Transverse colon (tissue), 4 donors: ENCODE measurements at regions not wholly inside any gene's neighbourhood (a gene's known extent, or its start where the extent isn't known, plus 50 kb on each side); places are given as distances from the start of the nearest gene placed in this dataset.

Experiments
- DNase-seq: peaks from one replicate; pipeline ENCODE4 v3.0.0-alpha.2; 2019
- H3K27ac ChIP-seq, 4 donors: fragments of 200-600 bp; sonication (generic); 2 replicates each; pipeline ENCODE4 v1.5.1; 2016 to 2018; ENCODE audit warnings: inconsistent platforms in 4 of 4
- H3K27me3 ChIP-seq: fragments of 200-600 bp; sonication (generic); 2 replicates; pipeline ENCODE4 v1.5.1; 2017; ENCODE audit warnings: inconsistent platforms
- H3K36me3 ChIP-seq, 4 donors: fragments of 200-600 bp; sonication (generic); 2 replicates each; pipeline ENCODE4 v1.5.1; 2017 to 2019; ENCODE audit warnings: inconsistent platforms in 4 of 4
- H3K4me1 ChIP-seq, 4 donors: fragments of 200-600 bp; sonication (generic); 2 replicates each; pipeline ENCODE4 v1.5.1; 2017 to 2020; ENCODE audit warnings: inconsistent platforms in 4 of 4
- H3K4me3 ChIP-seq, 4 donors: fragments of 200-600 bp; sonication (generic); 1 replicate in 1 of 4; 2 replicates in 3 of 4; pipeline versions ENCODE4 v1.5.1 to v1.6.1; 2017 to 2019; ENCODE audit warnings: inconsistent platforms in 4 of 4
- H3K9me3 ChIP-seq, 2 donors: fragments of 200-600 bp; sonication (generic); 2 replicates each; pipeline ENCODE4 v1.5.1; 2017 to 2019; ENCODE audit warnings: inconsistent platforms in 2 of 2
- EP300 ChIP-seq: sonication (generic); formaldehyde crosslinking; IDR thresholded peaks from one replicate; pipeline ENCODE4 v1.6.1; 2017; ENCODE audit warnings: antibody characterized with exemption, low read depth
- POLR2A ChIP-seq: fragments of 450-650 bp; IDR thresholded peaks from one replicate; pipeline ENCODE4 v1.6.1; 2016; ENCODE audit warnings: antibody characterized with exemption, mild to moderate bottlenecking, moderate library complexity
- POLR2AphosphoS5 ChIP-seq, 3 donors: sonication (generic); formaldehyde crosslinking; IDR thresholded peaks; one replicate each; pipeline ENCODE4 v1.6.1; 2016; ENCODE audit warnings: antibody characterized with exemption in 3 of 3
- WGBS, 2 donors: methylation state at CpG; one replicate each; pipeline ENCODE4 v1.1.5; 2018; ENCODE audit warnings: low coverage in 1 of 2; 5-methylcytosine and 5-hydroxymethylcytosine counted together
- in situ Hi-C, 4 donors: fragments of 200-750 bp; cut with MboI; loops; one replicate each; pipeline versions ENCODE4 v1.15.0 to v1.15.1; 2017; ENCODE audit warnings: low sequenced_read_pairs in 3 of 4, low pct_ligation_motif_present in 1 of 4, low pct_unique_long_range_greater_than_20kb in 1 of 4
- intact Hi-C: fragments of 100-400 bp; cut with DNase I; formaldehyde crosslinking; loops from one replicate; pipeline ENCODE4 v1.15.1; 2023; ENCODE audit warnings: low total_unique reads
- TF ChIP-seq, protein P1 (sequence below), 5 experiments: fragments of 200-600 bp in 3 of 5; fragments of 450-650 bp in 2 of 5; sonication (generic) in 3 of 5; IDR thresholded peaks; 1 replicate in 2 of 5; 2 replicates in 3 of 5; pipeline ENCODE4 v1.5.1; 2016 to 2017; ENCODE audit warnings: antibody characterized with exemption in 5 of 5, inconsistent platforms in 3 of 5, mild to moderate bottlenecking in 2 of 5, moderate library complexity in 1 of 5

- H3K27ac ChIP-seq = no peak overlapping the region
- H3K36me3 ChIP-seq = no peaks in the 10 kb centered on the region
- H3K9me3 ChIP-seq = no peaks in the 10 kb centered on the region
- peaks cover 0 to 16% (median 0%) of the 10 kb centered on the region in 4 donors for H3K4me1 ChIP-seq
- in situ Hi-C loops = no loop called here
- 71 to 78% methylated on average over 2 to 6 of the region's 6 CpGs for WGBS, 2 donors
- TF ChIP-seq POLR2AphosphoS5 (IDR thresholded peaks at IDR 0.05) (no peak), POLR2A (no peak), EP300 (no peak)
- TF ChIP-seq, protein P1, sequence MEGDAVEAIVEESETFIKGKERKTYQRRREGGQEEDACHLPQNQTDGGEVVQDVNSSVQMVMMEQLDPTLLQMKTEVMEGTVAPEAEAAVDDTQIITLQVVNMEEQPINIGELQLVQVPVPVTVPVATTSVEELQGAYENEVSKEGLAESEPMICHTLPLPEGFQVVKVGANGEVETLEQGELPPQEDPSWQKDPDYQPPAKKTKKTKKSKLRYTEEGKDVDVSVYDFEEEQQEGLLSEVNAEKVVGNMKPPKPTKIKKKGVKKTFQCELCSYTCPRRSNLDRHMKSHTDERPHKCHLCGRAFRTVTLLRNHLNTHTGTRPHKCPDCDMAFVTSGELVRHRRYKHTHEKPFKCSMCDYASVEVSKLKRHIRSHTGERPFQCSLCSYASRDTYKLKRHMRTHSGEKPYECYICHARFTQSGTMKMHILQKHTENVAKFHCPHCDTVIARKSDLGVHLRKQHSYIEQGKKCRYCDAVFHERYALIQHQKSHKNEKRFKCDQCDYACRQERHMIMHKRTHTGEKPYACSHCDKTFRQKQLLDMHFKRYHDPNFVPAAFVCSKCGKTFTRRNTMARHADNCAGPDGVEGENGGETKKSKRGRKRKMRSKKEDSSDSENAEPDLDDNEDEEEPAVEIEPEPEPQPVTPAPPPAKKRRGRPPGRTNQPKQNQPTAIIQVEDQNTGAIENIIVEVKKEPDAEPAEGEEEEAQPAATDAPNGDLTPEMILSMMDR (IDR thresholded peaks at IDR 0.05) = no peak
- intact Hi-C loops = no loop called here
- H3K4me3 ChIP-seq = no peak overlapping the region
- DNase-seq = no peak
- H3K27me3 ChIP-seq = no peaks in the 10 kb centered on the region
Measured at GRCh38 chr13:105599477-105600037, 935.9 kb downstream of the EFNB2 start.

- Histone ChIP-seq H3K27ac (no peak overlapping the region), H3K36me3 (no peaks in the 10 kb centered on the region), H3K27me3 (no peaks in the 10 kb centered on the region), H3K9me3 (no peaks in the 10 kb centered on the region), H3K4me3 (no peak overlapping the region), H3K4me1 (peaks cover 0 to 10% (median 0%) of the 10 kb centered on the region in 4 donors)
- DNase-seq = no peak
- WGBS, 2 donors = 68 to 79% methylated on average over 2 of the region's 2 CpGs
- intact Hi-C loops = no loop called here
- in situ Hi-C loops = no loop called here
- TF ChIP-seq, protein P1 (IDR thresholded peaks at IDR 0.05) = no peak
- no peak for TF ChIP-seq EP300
- TF ChIP-seq POLR2A = no peak
- no peak for TF ChIP-seq POLR2AphosphoS5 (IDR thresholded peaks at IDR 0.05)
Measured at GRCh38 chr13:105598529-105598928, 936.9 kb downstream of the EFNB2 start.

DNA sequence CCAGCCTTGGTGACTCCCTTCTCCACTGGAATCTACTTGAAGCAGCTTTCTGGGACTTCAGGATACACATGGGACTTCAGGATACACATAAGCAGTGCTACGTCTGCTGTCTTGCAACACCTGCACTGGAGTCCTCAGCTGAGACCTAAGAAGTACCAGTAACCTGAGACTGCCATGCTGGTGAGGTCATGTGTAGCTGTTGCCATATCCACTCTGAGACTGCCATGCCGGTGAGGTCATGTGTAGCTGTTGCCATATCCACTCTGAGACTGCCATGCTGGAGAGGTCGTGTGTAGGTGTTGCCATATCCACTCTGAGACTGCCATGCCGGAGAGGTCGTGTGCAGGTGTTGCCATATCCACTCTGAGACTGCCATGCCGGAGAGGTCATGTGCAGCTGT lies 937.9 kb downstream of the EFNB2 start:
- H3K27ac ChIP-seq = no peak overlapping the region
- WGBS, 2 donors = 100% methylated on average over 1 of the region's 6 CpGs; no CpG with 5 or more reads in 1 of the 2 donors

GRCh38 chr13:105595471-105595870 lies 940.0 kb downstream of the EFNB2 start:
- no peaks in the 10 kb centered on the region for H3K9me3 ChIP-seq
- no peaks in the 10 kb centered on the region for H3K27me3 ChIP-seq
- DNase-seq = no peak
- no peak overlapping the region for H3K27ac ChIP-seq
- WGBS, 2 donors = 64 to 79% methylated on average over 4 of the region's 4 CpGs
- H3K4me1 ChIP-seq = no peaks in the 10 kb centered on the region
- no peak overlapping the region for H3K4me3 ChIP-seq
- H3K36me3 ChIP-seq = no peaks in the 10 kb centered on the region
- no peak for TF ChIP-seq EP300
- no peak for TF ChIP-seq POLR2AphosphoS5 (IDR thresholded peaks at IDR 0.05)
- no peak for TF ChIP-seq POLR2A
- TF ChIP-seq, protein P1 (IDR thresholded peaks at IDR 0.05) = no peak
- in situ Hi-C loops (no loop called here), intact Hi-C loops (no loop called here)

More for the DNA sequence above, 937.9 kb downstream of the EFNB2 start:
- Histone ChIP-seq H3K9me3 (no peaks in the 10 kb centered on the region), H3K4me3 (no peak overlapping the region), H3K27me3 (no peaks in the 10 kb centered on the region), H3K4me1 (peaks cover 0 to under 1% (median 0%) of the 10 kb centered on the region in 4 donors), H3K36me3 (no peaks in the 10 kb centered on the region)
- DNase-seq = no peak
- intact Hi-C loops (no loop called here), in situ Hi-C loops (no loop called here)
- TF ChIP-seq EP300 (no peak), POLR2A (no peak), POLR2AphosphoS5 (IDR thresholded peaks at IDR 0.05) (no peak)
- TF ChIP-seq, protein P1 (IDR thresholded peaks at IDR 0.05) = no peak
